Activated CD8-positive, alpha-beta memory T cell treated with anti-CD3 and anti-CD28 coated beads for 4 hours (primary cell): ENCODE measurements at regions not wholly inside any gene's neighbourhood (a gene's known extent, or its start where the extent isn't known, plus 50 kb on each side); places are given as distances from the start of the nearest gene placed in this dataset.

ENCODE experiments used
- DNase-seq, 2 donors: peaks; one replicate each; pipeline ENCODE4 v3.0.0-alpha.2; 2020; ENCODE audit warnings: low read depth in 2 of 2

DNA sequence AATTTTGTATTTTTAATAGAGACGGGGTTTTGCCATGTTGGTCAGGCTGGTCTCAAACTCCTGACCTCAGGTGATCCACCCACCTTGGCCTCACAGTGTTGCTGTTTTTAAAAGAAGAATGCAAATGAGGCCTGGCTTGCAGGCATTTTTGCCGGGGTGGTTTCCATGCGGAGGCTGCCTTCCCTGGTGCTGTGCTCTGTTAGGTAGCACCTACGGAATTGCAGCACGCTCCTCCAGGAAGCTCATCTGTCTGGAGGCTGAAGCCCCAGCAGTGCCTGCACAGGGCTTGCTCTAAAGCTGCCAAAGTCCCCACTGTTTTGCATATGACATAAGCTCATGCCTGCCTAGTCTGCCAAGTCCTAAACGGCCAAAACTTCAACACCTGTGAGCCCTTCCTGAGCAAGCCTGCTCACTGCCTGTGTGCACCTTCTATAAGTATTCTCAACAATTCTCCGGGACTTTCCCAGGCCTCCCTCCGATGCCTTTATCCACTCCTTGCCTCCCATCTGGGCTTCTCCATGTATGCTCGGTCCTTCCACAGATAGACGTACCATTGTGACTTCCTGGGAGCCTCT lies 551.3 kb upstream of the RAB6C start:
- DNase-seq = no peak

DNA sequence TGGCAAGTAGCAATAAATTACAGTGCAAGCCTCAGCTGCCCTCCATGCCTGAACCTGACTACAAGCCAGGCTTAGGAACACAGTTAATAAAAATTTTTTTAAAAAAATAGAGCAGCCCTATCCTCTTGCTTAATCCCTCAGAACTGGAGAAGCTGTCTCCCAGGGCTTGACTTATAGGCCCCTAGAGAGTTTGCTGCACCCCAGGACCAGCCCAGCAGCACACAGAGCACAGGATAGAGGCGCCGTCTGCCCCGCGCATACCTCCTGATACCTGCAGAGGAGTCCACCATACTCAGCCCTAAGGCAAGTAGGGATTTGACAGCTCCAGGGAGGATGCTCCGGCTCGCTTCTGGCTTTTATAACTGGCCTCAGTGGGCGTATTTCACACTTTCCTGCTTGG lies 548.6 kb upstream of the RAB6C start:
- no peak for DNase-seq

DNA sequence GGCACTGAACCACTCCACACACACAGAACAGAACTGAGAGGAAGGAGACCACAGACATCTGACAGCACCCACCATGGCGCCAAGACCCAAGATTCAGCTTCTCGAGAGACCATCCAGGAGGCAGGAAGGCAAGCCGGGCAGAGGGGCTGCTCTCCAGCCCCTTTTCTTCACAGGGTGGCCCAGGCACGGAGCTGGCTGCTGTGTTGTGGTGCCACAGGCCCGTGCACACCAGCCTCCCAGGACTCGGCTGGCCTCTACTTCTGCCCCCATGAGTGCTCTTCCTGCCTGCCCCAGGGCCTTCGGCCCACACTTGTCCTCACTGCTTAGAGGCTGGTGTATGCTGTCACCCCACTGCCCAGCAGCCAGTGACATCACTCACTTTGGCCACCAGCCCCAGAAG lies 547.6 kb upstream of the RAB6C start:
- DNase-seq = no peak

DNA sequence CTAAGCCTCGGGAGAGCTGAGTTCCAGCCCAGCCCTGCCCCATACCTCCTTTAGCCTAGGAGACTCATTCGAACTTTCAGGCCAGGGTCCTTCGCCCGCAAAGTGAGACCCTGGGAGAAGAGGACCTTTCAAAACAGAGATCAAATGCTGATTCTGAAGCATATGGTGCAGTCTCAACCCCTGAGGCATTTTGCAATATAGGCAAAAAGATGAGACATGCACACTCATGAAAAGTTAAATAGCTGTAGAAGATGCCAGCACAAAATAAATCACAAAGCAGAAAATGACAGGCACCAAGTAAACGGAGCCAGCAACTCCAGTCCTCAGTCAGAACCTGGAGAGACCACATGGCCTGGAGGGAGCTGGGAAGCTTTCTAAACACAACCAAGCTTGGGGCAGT lies 542.7 kb upstream of the RAB6C start:
- no peak for DNase-seq

GRCh38 chr2:129437725-129438124 lies 541.7 kb upstream of the RAB6C start:
- no peak for DNase-seq

DNA sequence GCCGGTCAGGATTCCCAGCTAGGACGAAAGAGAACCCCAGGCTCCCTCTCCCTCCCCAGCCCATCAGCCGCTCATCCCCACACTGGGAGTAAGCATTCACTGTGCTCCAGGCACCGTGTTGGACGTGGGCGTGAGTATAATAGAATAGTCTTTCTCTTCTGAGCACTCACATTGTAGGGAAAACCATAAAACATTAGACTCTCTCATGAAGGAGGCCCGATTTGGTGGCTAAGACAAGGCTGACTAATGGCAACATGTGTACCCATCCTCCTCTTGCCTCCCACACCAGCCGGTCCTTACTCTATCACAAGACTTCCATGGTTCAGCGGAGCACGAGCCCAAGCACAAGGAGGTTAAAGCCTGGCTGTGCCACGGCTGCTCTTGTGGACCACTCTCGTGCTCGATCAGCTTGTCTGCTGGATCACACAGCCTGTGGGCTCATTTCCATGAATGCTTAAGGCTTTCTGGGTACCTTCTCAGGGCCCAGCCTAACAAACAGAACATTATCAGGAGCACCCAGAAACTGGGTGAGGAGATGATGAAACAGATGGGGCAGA lies 540.9 kb upstream of the RAB6C start:
- no peak for DNase-seq

DNA sequence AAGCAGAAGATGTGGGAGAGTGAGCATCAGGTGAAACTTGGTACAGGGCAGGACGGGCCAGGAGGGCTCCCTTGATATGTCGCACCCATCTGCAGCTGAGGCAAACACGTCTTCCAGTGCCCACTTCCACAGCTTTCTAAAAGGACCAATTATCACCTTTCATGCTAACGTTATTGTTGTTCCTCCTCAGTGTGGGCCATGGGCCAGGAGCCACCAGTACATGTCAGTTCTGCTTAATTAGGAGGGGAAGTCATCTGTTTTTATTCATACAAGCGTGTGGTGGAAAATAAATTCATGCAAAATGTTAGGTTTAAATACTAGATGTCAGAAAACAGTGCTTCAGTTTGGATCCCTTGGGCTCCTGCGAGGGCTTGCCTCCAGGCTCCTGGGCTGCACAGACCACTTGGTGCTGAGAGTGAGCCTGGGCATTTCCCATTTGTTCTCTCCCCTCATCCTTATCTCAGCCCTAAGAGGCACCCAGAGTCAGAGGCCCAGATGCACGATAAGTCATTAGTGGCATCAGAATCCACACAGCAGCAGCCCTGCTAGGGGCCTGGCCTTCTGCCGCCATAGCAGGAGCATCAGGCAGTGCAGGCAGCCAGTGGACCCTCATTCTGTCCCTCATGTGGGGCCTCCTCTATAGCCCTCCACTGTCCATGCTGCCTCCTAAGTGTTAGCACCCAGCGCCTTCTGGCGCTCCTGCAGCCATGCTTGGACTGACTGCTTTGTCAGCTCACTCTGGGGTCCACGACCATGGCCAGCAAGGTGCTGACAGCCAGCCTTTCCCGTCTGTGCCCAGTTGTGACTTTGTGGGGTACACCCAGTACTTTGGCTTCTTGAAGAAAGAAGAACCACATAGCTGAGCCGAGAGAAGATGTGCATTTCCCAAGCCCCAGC lies 539.8 kb upstream of the RAB6C start:
- no peak for DNase-seq

GRCh38 chr2:129441610-129442009 lies 537.9 kb upstream of the RAB6C start:
- DNase-seq = no peak

GRCh38 chr2:129443235-129443864 lies 536.1 kb upstream of the RAB6C start:
- no peak for DNase-seq

DNA sequence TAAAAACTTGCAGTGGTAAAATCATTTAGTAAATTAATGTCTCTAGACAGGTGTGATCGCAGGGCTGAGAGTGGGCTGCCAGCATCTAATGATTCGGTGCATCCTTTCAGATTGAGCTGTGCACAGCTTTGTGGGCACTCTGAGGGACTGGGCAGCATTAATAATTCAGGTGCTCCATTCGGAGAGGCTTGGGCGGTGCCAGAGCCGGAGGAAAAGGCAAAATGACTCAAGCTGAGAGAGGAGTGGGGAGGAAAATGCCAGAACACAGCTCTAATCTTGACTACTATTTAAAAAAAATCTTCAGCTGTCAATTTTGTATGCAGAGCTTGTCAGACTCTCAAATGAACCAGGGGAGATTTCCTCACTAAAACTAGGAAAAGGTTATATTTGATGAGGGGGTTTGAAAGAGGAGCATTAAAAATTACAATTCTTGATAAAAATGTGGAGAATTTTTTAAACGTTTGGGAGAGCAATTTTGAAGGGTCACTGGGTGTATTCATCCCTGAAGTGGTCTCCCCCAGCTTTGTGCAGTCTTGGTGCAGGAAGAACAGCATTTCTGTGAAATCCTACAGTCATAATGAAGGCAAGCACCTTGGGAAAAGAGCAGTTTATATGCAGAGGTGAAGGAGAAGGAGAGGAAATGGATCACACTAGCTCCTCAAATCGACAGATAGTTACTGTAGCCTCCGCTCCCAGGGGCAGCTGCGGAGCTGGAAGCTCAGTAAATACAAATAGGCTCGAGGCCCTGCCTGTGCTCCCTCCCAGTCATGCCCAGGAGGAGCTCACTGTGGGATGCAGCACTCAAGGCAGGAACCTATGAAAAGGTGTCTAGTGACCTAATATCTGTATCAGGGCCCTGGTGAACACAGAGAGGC lies 535.4 kb upstream of the RAB6C start:
- no peak for DNase-seq

- no peak for DNase-seq
Measured at GRCh38 chr2:129444751-129445150, 534.7 kb upstream of the RAB6C start.

GRCh38 chr2:129456691-129457090 lies 522.8 kb upstream of the RAB6C start:
- DNase-seq = no peak

DNA sequence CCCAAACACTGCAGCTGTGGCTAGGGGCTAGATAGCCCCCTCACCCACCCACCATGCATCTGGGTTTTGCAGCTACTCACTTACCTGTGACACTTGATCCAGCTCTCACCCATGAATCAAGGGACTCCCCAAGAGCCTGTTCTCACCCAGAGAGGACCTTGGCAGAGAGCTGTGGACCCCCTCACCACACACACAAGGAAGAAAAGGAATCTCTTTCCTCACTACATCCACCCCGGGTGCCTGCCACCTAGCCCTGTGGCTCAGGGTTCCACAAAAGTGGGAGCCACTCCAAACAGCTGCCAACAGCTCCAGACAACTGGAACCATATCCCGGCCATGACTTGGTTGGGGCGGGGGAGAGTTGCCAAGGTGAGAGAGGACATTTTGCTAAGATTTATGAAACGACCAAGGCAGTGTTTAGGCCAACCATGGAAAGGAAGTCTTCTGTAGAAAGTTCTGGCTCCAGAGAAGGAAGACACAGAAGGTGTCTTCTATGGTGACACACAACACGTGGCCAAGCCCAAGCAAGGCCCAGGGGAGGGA lies 522.1 kb upstream of the RAB6C start:
- no peak for DNase-seq

DNA sequence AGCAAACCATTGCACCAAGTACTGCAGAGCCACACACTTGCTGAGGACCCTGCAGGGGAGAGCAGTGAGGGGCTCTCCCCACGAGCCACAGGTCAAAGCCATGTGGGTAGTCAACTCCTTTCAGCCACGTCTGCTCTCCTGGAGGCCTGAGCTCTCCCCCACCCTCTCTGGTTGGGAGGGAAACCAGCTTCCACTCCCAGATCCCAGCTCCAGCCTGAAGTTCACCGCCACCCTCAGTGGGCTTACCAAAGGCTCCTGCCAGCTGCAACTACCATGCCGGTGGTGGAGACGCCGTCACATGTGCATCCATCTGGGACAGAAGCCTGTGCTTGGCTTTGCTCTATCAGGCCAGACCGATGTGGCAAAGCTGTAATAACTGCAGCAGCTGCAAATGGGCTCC lies 521.5 kb upstream of the RAB6C start:
- DNase-seq = no peak

- no peak for DNase-seq
Measured at GRCh38 chr2:129458436-129458835, 521.0 kb upstream of the RAB6C start.

GRCh38 chr2:129459200-129459876 lies 520.1 kb upstream of the RAB6C start:
- no peak for DNase-seq

- no peak for DNase-seq
Measured at GRCh38 chr2:129459881-129460280, 519.6 kb upstream of the RAB6C start.

- no peak for DNase-seq
Measured at GRCh38 chr2:129460299-129461198, 518.9 kb upstream of the RAB6C start.

DNA sequence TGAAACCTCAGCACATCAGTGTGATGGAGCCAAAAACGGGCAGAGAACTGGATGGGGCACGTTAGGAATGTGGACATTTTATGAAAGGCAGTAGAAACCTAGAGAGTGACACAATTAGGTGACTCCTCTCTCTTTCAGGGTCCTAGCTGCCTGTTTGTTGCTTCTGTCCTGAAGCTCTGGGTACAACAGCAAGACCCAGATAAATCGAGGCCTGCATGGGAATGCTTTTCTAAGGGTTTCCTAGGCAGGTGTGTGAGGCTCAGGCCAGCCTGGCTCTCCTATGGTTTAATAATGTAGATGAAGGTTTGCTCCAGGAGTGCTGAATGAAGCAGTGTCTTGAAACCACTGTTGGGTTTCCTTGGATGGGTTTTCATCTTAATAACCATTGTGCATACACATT lies 517.1 kb upstream of the RAB6C start:
- DNase-seq = no peak

DNA sequence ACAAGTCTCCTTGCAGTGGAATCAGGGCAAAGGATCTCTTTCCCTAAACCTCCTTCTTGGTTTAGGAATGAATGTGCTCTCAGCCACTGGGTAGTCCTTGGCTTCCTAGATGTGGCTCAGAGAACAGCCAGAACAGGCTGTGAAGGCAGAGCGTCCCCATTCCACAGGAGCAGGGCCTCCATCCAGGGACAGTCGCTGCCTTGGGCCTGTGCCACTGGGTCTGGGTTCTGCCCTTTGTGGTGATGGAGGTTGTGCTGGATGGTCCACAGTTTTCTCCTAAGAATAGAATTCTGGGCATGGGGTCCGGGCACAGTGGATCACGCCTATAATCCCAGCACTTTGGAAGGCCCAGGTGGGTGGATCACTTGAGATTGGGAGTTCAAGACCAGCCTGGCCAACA lies 516.5 kb upstream of the RAB6C start:
- no peak for DNase-seq
